Neural cell (in vitro differentiated cells): ENCODE measurements at regions not wholly inside any gene's neighbourhood (a gene's known extent, or its start where the extent isn't known, plus 50 kb on each side); places are given as distances from the start of the nearest gene placed in this dataset.

Experiments
- H2AFZ ChIP-seq: fragments of 200-600, 300-800 bp; sonication (generic), shearing (Covaris generic); 2 replicates; pipeline ENCODE4 v1.6.0; 2014; ENCODE audit warnings: low read depth, mild to moderate bottlenecking, antibody characterized with exemption, low read length, moderate library complexity
- H3F3A ChIP-seq: fragments of 200-600 bp; shearing (Covaris generic); 2 replicates; pipeline ENCODE4 v1.6.1; 2016; ENCODE audit warnings: mild to moderate bottlenecking, moderate library complexity, mixed read lengths, antibody characterized with exemption, low read length; ENCODE audit not compliant: insufficient read depth, poor library complexity, severe bottlenecking
- H3K27ac ChIP-seq: fragments of 200-600, 300-800 bp; sonication (generic), shearing (Covaris generic); 2 replicates; pipeline ENCODE4 v1.5.1; 2014; ENCODE audit warnings: mild to moderate bottlenecking, low read length, moderate library complexity
- H3K27me3 ChIP-seq: fragments of 300-800, 200-600 bp; sonication (generic), shearing (Covaris generic); 2 replicates; pipeline ENCODE4 v1.6.0; 2014; ENCODE audit warnings: mild to moderate bottlenecking, low read depth, low read length, moderate library complexity; ENCODE audit not compliant: insufficient read depth
- H3K36me3 ChIP-seq: fragments of 300-800, 200-600 bp; sonication (generic), shearing (Covaris generic); 2 replicates; pipeline ENCODE4 v1.5.1; 2014; ENCODE audit warnings: mild to moderate bottlenecking, antibody characterized with exemption, low read length, moderate library complexity; ENCODE audit not compliant: insufficient read depth
- H3K4me2 ChIP-seq: fragments of 300-800, 200-600 bp; sonication (generic), shearing (Covaris generic); 2 replicates; pipeline ENCODE4 v1.6.0; 2014; ENCODE audit warnings: mild to moderate bottlenecking, low read length
- H3K4me3 ChIP-seq: fragments of 300-800, 200-600 bp; sonication (generic), shearing (Covaris generic); 2 replicates; pipeline ENCODE4 v1.5.1; 2014; ENCODE audit warnings: mild to moderate bottlenecking, low read length, moderate library complexity
- H3K79me2 ChIP-seq: fragments of 200-600 bp; shearing (Covaris generic); replicated peaks from 2 replicates; pipeline ENCODE4 v1.6.0; 2014; ENCODE audit warnings: mild to moderate bottlenecking, low read length, moderate library complexity; ENCODE audit not compliant: insufficient read depth
- H3K9ac ChIP-seq: fragments of 300-800, 200-600 bp; sonication (generic), shearing (Covaris generic); 2 replicates; pipeline ENCODE4 v1.6.1; 2016; ENCODE audit warnings: mild to moderate bottlenecking, low read length, mixed read lengths
- H3K9me2 ChIP-seq: fragments of 200-600 bp; shearing (Covaris generic); 2 replicates; pipeline ENCODE4 v1.6.1; 2016; ENCODE audit warnings: mild to moderate bottlenecking, low read length, mixed read lengths; ENCODE audit not compliant: insufficient read depth
- H3K9me3 ChIP-seq: fragments of 200-600, 300-800 bp; sonication (generic), shearing (Covaris generic); 2 replicates; pipeline ENCODE4 v1.6.1; 2016; ENCODE audit warnings: mild to moderate bottlenecking, mixed run types, low read length, moderate library complexity, mixed read lengths
- H4K20me1 ChIP-seq: fragments of 200-600 bp; shearing (Covaris generic); 2 replicates; pipeline ENCODE4 v1.6.1; 2016; ENCODE audit warnings: mild to moderate bottlenecking, mixed run types; ENCODE audit not compliant: insufficient read depth
- CTCF ChIP-seq: fragments of 450-650 bp; IDR thresholded peaks from 2 replicates; pipeline ENCODE4 v1.5.1; 2014; ENCODE audit warnings: antibody characterized with exemption, mild to moderate bottlenecking, moderate library complexity; ENCODE audit not compliant: poor library complexity, severe bottlenecking
- EP300 ChIP-seq: fragments of 450-650 bp; conservative IDR thresholded peaks from 2 replicates; pipeline ENCODE4 v1.6.1; 2014; ENCODE audit warnings: antibody characterized with exemption, mild to moderate bottlenecking, moderate library complexity; ENCODE audit not compliant: poor library complexity, severe bottlenecking
- EZH2 ChIP-seq: fragments of 200-600, 300-800 bp; shearing (Covaris generic), sonication (generic); IDR thresholded peaks from 2 replicates; pipeline ENCODE4 v1.6.1; 2014; ENCODE audit warnings: antibody characterized with exemption, low read length, borderline replicate concordance, mild to moderate bottlenecking; ENCODE audit not compliant: insufficient read depth, poor library complexity, severe bottlenecking
- MXI1 ChIP-seq: fragments of 450-650 bp; conservative IDR thresholded peaks from 2 replicates; pipeline ENCODE4 v1.6.1; 2014; ENCODE audit warnings: antibody characterized with exemption, mild to moderate bottlenecking; ENCODE audit not compliant: poor library complexity, severe bottlenecking
- POLR2AphosphoS5 ChIP-seq: IDR thresholded peaks from 2 replicates; pipeline ENCODE4 v1.6.1; 2012
- RAD21 ChIP-seq: fragments of 450-650 bp; conservative IDR thresholded peaks from 2 replicates; pipeline ENCODE4 v1.6.1; 2014; ENCODE audit warnings: antibody characterized with exemption, mild to moderate bottlenecking, moderate library complexity
- SMC3 ChIP-seq: fragments of 450-650 bp; conservative IDR thresholded peaks from 2 replicates; pipeline ENCODE4 v1.6.1; 2014; ENCODE audit warnings: antibody characterized with exemption, mild to moderate bottlenecking, moderate library complexity; ENCODE audit not compliant: poor library complexity
- TAF1 ChIP-seq: IDR thresholded peaks from 2 replicates; pipeline ENCODE4 v1.6.1; 2012; ENCODE audit warnings: low read depth
- TF ChIP-seq, protein P1 (sequence below): IDR thresholded peaks from 2 replicates; pipeline ENCODE4 v1.6.1; 2012; ENCODE audit warnings: borderline replicate concordance

- Histone ChIP-seq H3K36me3 (no peaks in the 10 kb centered on the region), H3K4me3 (no peak overlapping the region), H3K79me2 (no peaks in the 10 kb centered on the region), H3K9me3 (no peaks in the 10 kb centered on the region), H3F3A (no peaks in the 10 kb centered on the region), H3K9me2 (no peaks in the 10 kb centered on the region), H2AFZ (no peak overlapping the region), H3K27ac (no peak overlapping the region), H3K4me2 (no peak overlapping the region), H3K9ac (no peak overlapping the region), H4K20me1 (no peaks in the 10 kb centered on the region), H3K27me3 (no peaks in the 10 kb centered on the region)
- TF ChIP-seq, protein P1, sequence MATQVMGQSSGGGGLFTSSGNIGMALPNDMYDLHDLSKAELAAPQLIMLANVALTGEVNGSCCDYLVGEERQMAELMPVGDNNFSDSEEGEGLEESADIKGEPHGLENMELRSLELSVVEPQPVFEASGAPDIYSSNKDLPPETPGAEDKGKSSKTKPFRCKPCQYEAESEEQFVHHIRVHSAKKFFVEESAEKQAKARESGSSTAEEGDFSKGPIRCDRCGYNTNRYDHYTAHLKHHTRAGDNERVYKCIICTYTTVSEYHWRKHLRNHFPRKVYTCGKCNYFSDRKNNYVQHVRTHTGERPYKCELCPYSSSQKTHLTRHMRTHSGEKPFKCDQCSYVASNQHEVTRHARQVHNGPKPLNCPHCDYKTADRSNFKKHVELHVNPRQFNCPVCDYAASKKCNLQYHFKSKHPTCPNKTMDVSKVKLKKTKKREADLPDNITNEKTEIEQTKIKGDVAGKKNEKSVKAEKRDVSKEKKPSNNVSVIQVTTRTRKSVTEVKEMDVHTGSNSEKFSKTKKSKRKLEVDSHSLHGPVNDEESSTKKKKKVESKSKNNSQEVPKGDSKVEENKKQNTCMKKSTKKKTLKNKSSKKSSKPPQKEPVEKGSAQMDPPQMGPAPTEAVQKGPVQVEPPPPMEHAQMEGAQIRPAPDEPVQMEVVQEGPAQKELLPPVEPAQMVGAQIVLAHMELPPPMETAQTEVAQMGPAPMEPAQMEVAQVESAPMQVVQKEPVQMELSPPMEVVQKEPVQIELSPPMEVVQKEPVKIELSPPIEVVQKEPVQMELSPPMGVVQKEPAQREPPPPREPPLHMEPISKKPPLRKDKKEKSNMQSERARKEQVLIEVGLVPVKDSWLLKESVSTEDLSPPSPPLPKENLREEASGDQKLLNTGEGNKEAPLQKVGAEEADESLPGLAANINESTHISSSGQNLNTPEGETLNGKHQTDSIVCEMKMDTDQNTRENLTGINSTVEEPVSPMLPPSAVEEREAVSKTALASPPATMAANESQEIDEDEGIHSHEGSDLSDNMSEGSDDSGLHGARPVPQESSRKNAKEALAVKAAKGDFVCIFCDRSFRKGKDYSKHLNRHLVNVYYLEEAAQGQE: no peak
- TF ChIP-seq TAF1 (no peak), POLR2AphosphoS5 (no peak), CTCF (no peak), EP300 (no peak), EZH2 (no peak), MXI1 (no peak), RAD21 (no peak), SMC3 (no peak)
Measured at GRCh38 chr2:39549000-39549399, 111.9 kb upstream of the MAP4K3 start.

DNA sequence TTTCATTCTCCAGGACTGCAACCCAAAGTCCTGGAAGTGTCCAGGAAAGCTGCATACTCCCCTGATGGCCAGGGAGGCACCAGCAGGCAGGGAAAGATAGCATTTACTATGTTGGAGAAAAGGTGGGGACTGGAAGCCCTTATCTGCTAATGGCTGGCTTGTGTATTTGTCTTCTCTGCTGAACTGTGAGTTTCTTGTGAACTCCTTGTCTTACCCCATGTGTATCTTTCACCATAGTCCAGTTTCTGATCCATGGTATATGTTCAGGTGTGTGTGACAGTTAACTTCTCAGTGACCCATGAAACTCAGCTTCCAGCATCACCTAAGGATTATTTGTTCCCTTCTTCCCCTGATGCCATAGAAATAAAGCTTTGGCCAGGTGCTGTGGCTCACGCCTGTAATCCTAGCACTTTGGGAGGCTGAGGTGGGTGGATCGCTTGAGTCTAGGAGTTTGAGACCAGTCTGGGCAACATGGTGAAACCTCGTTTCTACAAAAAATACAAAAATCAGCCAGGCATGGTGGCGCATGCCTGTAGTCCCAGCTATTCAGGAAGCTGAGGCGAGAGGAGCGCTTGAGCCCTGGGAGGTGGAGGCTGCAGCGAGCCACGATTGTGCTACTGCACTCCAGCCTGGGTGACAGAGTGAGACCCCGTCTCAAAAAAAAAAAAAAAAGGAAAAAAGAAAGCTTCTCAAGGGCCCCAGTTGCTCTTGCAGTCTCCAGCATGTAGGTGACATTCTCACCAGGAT lies 112.8 kb upstream of the MAP4K3 start:
- H3K4me2 ChIP-seq: no peak overlapping the region
- H3F3A ChIP-seq: no peaks in the 10 kb centered on the region
- H3K9me2 ChIP-seq: no peaks in the 10 kb centered on the region
- H2AFZ ChIP-seq: no peak overlapping the region
- TF ChIP-seq MXI1 (no peak), SMC3 (no peak), RAD21 (no peak), EZH2 (no peak), EP300 (no peak), TAF1 (no peak), CTCF (no peak), POLR2AphosphoS5 (no peak)
- TF ChIP-seq, protein P1: no peak
- H3K79me2 ChIP-seq: no peaks in the 10 kb centered on the region
- no peak overlapping the region for H3K4me3 ChIP-seq
- H3K9me3 ChIP-seq: no peaks in the 10 kb centered on the region
- H3K9ac ChIP-seq: no peak overlapping the region
- H3K27me3 ChIP-seq: no peaks in the 10 kb centered on the region
- no peaks in the 10 kb centered on the region for H4K20me1 ChIP-seq
- no peak overlapping the region for H3K27ac ChIP-seq
- H3K36me3 ChIP-seq: no peaks in the 10 kb centered on the region
